SK-N-SH treated with all-trans-retinoic acid at 6 μM for 48 hours (cell line): ENCODE measurements at regions not wholly inside any gene's neighbourhood (a gene's known extent, or its start where the extent isn't known, plus 50 kb on each side); places are given as distances from the start of the nearest gene placed in this dataset.
A peak's percentile ranks its signal among the peaks of the same experiment; 100 is the strongest.

Experiments used
- ARNTL ChIP-seq: fragments of 450-650 bp; formaldehyde crosslinking; IDR thresholded peaks from 2 replicates; pipeline ENCODE4 v1.5.0; 2020; ENCODE audit warnings: low read depth, mild to moderate bottlenecking, moderate library complexity, borderline replicate concordance
- BACH2 ChIP-seq: fragments of 250-450 bp; sonication (Bioruptor Pico); IDR thresholded peaks from 2 replicates; pipeline ENCODE4 v1.9.0; 2021; ENCODE audit warnings: mild to moderate bottlenecking, borderline replicate concordance
- CSDC2 ChIP-seq: fragments of 250-450 bp; sonication (Bioruptor Pico); IDR thresholded peaks from 2 replicates; pipeline ENCODE4 v1.5.0; 2020; ENCODE audit warnings: mild to moderate bottlenecking, moderate library complexity
- ESRRG ChIP-seq: fragments of 250-450 bp; sonication (Bioruptor Pico); IDR thresholded peaks from 2 replicates; pipeline ENCODE4 v1.6.1; 2021; ENCODE audit warnings: mild to moderate bottlenecking
- ISL1 ChIP-seq: fragments of 250-450 bp; sonication (Bioruptor Pico); IDR thresholded peaks from 2 replicates; pipeline ENCODE4 v2.1.2; 2022; ENCODE audit warnings: mild to moderate bottlenecking, moderate library complexity
- PPARA ChIP-seq: fragments of 250-450 bp; sonication (Bioruptor Pico); IDR thresholded peaks from 2 replicates; pipeline ENCODE4 v1.5.0; 2020; ENCODE audit warnings: mild to moderate bottlenecking, borderline replicate concordance
- TSHZ2 ChIP-seq: fragments of 250-450 bp; sonication (Bioruptor Pico); IDR thresholded peaks from 2 replicates; pipeline ENCODE4 v1.5.0; 2020; ENCODE audit warnings: mild to moderate bottlenecking, moderate library complexity
- ZFP30 ChIP-seq: fragments of 450-650 bp; formaldehyde crosslinking; IDR thresholded peaks from 2 replicates; pipeline ENCODE4 v1.5.0; 2022; ENCODE audit warnings: mild to moderate bottlenecking, moderate library complexity
- ZNF565 ChIP-seq: fragments of 450-650 bp; formaldehyde crosslinking; conservative IDR thresholded peaks from 2 replicates; pipeline ENCODE4 v1.5.0; 2020; ENCODE audit warnings: low read depth, mild to moderate bottlenecking, moderate library complexity
- TF ChIP-seq, protein P1 (sequence below): fragments of 250-450 bp; sonication (Bioruptor Pico); IDR thresholded peaks from 2 replicates; pipeline ENCODE4 v1.8.0; 2020; ENCODE audit warnings: mild to moderate bottlenecking, moderate library complexity, borderline replicate concordance
- TF ChIP-seq, protein P2 (sequence below): fragments of 250-450 bp; sonication (Bioruptor Pico); IDR thresholded peaks from 2 replicates; pipeline ENCODE4 v1.5.1; 2020; ENCODE audit warnings: low read depth, mild to moderate bottlenecking, moderate library complexity

DNA sequence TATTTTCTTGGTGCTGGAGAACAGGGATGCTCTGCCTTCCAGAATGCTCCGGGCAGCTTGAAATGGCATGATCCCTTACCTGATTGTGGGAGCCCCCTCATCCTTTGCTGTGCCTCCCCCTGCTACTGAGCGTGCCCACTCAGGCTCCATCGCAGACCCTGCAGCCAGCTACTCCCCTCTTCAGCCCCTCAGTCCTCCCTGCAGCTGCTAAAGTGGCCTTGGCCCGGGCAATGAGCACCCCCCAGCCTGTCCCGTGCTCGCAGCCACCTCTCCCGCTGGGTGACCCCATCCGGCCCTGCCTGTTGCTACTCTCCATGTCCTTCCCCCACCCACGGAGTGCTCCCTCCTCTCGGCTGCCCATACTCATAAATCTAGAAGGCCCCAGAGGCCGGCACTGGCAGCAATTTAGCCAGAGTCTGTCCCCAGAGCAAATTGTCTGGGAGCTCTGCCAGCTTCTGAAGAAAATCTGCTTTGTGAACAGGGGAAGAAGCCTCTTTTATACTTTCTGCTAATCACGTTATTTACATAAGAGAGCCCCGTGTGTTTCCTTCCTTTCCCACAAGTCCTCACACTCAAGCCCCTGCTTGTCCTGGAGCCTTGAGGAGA lies 143.7 kb upstream of the FRMD6 start:
- TF ChIP-seq TSHZ2 (CRISPR knock-in tag): peak; percentile 62; the same call in 1 of the 2 replicates
- no peak for TF ChIP-seq ZFP30 (CRISPR knock-in tag)
- TF ChIP-seq ARNTL (CRISPR knock-in tag): no peak
- TF ChIP-seq, protein P1, sequence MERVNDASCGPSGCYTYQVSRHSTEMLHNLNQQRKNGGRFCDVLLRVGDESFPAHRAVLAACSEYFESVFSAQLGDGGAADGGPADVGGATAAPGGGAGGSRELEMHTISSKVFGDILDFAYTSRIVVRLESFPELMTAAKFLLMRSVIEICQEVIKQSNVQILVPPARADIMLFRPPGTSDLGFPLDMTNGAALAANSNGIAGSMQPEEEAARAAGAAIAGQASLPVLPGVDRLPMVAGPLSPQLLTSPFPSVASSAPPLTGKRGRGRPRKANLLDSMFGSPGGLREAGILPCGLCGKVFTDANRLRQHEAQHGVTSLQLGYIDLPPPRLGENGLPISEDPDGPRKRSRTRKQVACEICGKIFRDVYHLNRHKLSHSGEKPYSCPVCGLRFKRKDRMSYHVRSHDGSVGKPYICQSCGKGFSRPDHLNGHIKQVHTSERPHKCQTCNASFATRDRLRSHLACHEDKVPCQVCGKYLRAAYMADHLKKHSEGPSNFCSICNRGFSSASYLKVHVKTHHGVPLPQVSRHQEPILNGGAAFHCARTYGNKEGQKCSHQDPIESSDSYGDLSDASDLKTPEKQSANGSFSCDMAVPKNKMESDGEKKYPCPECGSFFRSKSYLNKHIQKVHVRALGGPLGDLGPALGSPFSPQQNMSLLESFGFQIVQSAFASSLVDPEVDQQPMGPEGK (CRISPR knock-in tag): peak; percentile 87; the same call in 1 of the 2 replicates
- TF ChIP-seq CSDC2: no peak
- TF ChIP-seq, protein P2, sequence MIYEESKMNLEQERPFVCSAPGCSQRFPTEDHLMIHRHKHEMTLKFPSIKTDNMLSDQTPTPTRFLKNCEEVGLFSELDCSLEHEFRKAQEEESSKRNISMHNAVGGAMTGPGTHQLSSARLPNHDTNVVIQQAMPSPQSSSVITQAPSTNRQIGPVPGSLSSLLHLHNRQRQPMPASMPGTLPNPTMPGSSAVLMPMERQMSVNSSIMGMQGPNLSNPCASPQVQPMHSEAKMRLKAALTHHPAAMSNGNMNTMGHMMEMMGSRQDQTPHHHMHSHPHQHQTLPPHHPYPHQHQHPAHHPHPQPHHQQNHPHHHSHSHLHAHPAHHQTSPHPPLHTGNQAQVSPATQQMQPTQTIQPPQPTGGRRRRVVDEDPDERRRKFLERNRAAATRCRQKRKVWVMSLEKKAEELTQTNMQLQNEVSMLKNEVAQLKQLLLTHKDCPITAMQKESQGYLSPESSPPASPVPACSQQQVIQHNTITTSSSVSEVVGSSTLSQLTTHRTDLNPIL (CRISPR knock-in tag): no peak
- no peak for TF ChIP-seq BACH2
- TF ChIP-seq ESRRG: no peak
- no peak for TF ChIP-seq ZNF565
- TF ChIP-seq PPARA: no peak
- peak; percentile 81 for TF ChIP-seq ISL1 (CRISPR knock-in tag)
